ENCODE measurements at regions not wholly inside any gene's neighbourhood (a gene's known extent, or its start where the extent isn't known, plus 50 kb on each side); places are given as distances from the start of the nearest gene placed in this dataset.

- Mint-ChIP-seq H3K4me3 (no peak overlapping the region), H3K27ac (no peak overlapping the region), H3K9me3 (peaks cover 3% of the 10 kb centered on the region; the same call in 1 of the 3 replicates), H3K4me1 (peaks cover 15% of the 10 kb centered on the region), H3K27me3 (ENCODE audit: insufficient read depth, low read depth, poor library complexity) (peaks cover 2% of the 10 kb centered on the region), H3K36me3 (ENCODE audit: low read depth) (no peaks in the 10 kb centered on the region; the same call in 2 of the 3 replicates)
- H3K36me3 ChIP-seq (ENCODE audit: insufficient read depth): no peaks in the 10 kb centered on the region
- H3K4me2 ChIP-seq: no peak overlapping the region
- H3K4me1 ChIP-seq (ENCODE audit: insufficient read depth): no peaks in the 10 kb centered on the region; the same call in 1 of the 2 replicates
- no peaks in the 10 kb centered on the region for H3K79me2 ChIP-seq (replicated peaks; ENCODE audit: insufficient read depth)
- DNase-seq (ENCODE audit: low spot score) (no peak), ATAC-seq (no peak)
- TF ChIP-seq POLR2AphosphoS5 (IDR thresholded peaks at IDR 0.05; ENCODE audit: low read depth) (no peak), EZH2 (IDR thresholded peaks at IDR 0.05; ENCODE audit: low read depth, unreplicated experiment) (no peak), NANOG (IDR thresholded peaks at IDR 0.05; ENCODE audit: borderline replicate concordance) (no peak), CTCF (conservative IDR thresholded peaks at IDR 0.05; ENCODE audit: low read depth in 2 of 2) (no peak)
- peaks cover 8% of the 10 kb centered on the region for H3K9me2 ChIP-seq (ENCODE audit: insufficient read depth)
- no peak overlapping the region for H3K4me3 ChIP-seq
- H3F3A ChIP-seq (replicated peaks; ENCODE audit: low read depth): no peaks in the 10 kb centered on the region
- H3K27ac ChIP-seq (ENCODE audit: low read depth): no peak overlapping the region
- 0 out of 2 replicates have a peak overlapping the region, but pooled peaks have one; percentile 77 for H2AFZ ChIP-seq
- no peaks in the 10 kb centered on the region for H4K20me1 ChIP-seq (replicated peaks; ENCODE audit: insufficient read depth)
- no peaks in the 10 kb centered on the region for H3K27me3 ChIP-seq (ENCODE audit: insufficient read depth)
These were observed 183.7 kb upstream of the LDB2 start for GRCh38 chr4:17082186-17082585.

- H3K36me3 Mint-ChIP-seq (ENCODE audit: low read depth): no peaks in the 10 kb centered on the region; the same call in 2 of the 3 replicates
- H3K79me2 ChIP-seq (replicated peaks; ENCODE audit: insufficient read depth): no peaks in the 10 kb centered on the region
- no peaks in the 10 kb centered on the region for H3K36me3 ChIP-seq (ENCODE audit: insufficient read depth)
- peaks cover 2% of the 10 kb centered on the region for H3K27me3 Mint-ChIP-seq (ENCODE audit: insufficient read depth, low read depth, poor library complexity)
- H3K27ac Mint-ChIP-seq: no peak overlapping the region
- H3K4me2 ChIP-seq: no peak overlapping the region
- peak overlapping the region; percentile 77 for H2AFZ ChIP-seq
- H3F3A ChIP-seq (replicated peaks; ENCODE audit: low read depth): no peaks in the 10 kb centered on the region
- H3K9me2 ChIP-seq (ENCODE audit: insufficient read depth): no peaks in the 10 kb centered on the region
- H3K4me1 ChIP-seq (ENCODE audit: insufficient read depth): no peaks in the 10 kb centered on the region; the same call in 1 of the 2 replicates
- peaks cover 15% of the 10 kb centered on the region for H3K4me1 Mint-ChIP-seq
- H3K4me3 ChIP-seq: no peak overlapping the region
- no peak overlapping the region for H3K27ac ChIP-seq (ENCODE audit: low read depth)
- H4K20me1 ChIP-seq (replicated peaks; ENCODE audit: insufficient read depth): no peaks in the 10 kb centered on the region
- no peaks in the 10 kb centered on the region for H3K9me3 Mint-ChIP-seq
- H3K4me3 Mint-ChIP-seq: no peak overlapping the region
- H3K27me3 ChIP-seq (ENCODE audit: insufficient read depth): no peaks in the 10 kb centered on the region
- DNase-seq (ENCODE audit: low spot score) (no peak), ATAC-seq (no peak)
- TF ChIP-seq CREB1 (CRISPR knock-in tag; IDR thresholded peaks at IDR 0.05; ENCODE audit: low read depth): no peak
- TF ChIP-seq POLR2AphosphoS5 (IDR thresholded peaks at IDR 0.05; ENCODE audit: low read depth): no peak
- no peak for TF ChIP-seq ZNF114 (CRISPR knock-in tag; IDR thresholded peaks at IDR 0.05)
- TF ChIP-seq ETS1 (IDR thresholded peaks at IDR 0.05): no peak
- no peak for TF ChIP-seq NANOG (IDR thresholded peaks at IDR 0.05; ENCODE audit: borderline replicate concordance)
- no peak for TF ChIP-seq STAT1 (IDR thresholded peaks at IDR 0.05; ENCODE audit: unreplicated experiment)
- TF ChIP-seq EZH2phosphoT487 (IDR thresholded peaks at IDR 0.05; ENCODE audit: unreplicated experiment): no peak
- TF ChIP-seq EZH2 (IDR thresholded peaks at IDR 0.05; ENCODE audit: low read depth, unreplicated experiment): no peak
- TF ChIP-seq REST (IDR thresholded peaks at IDR 0.05; ENCODE audit: unreplicated experiment): no peak
- TF ChIP-seq CTCF (conservative IDR thresholded peaks at IDR 0.05; ENCODE audit: low read depth in 2 of 2): no peak
- no peak for TF ChIP-seq ZNF331 (CRISPR knock-in tag; IDR thresholded peaks at IDR 0.05; ENCODE audit: low read depth)
These were observed 182.7 kb upstream of the LDB2 start for GRCh38 chr4:17081179-17081578.

All from GM23338 (cell line).